ENCODE measurements at regions not wholly inside any gene's neighbourhood (a gene's known extent, or its start where the extent isn't known, plus 50 kb on each side); places are given as distances from the start of the nearest gene placed in this dataset.

- TF ChIP-seq CTCF (conservative IDR thresholded peaks at IDR 0.05; ENCODE audit: low read depth, low read length) (peak; percentile 62), EZH2 (IDR thresholded peaks at IDR 0.05; ENCODE audit: low read length, unreplicated experiment) (no peak)
These were observed 167.7 kb downstream of the DCAF12L2 start for GRCh38 chrX:125998432-125998831.
